Keratinocyte (primary cell): ENCODE measurements at regions not wholly inside any gene's neighbourhood (a gene's known extent, or its start where the extent isn't known, plus 50 kb on each side); places are given as distances from the start of the nearest gene placed in this dataset.
A peak's percentile ranks its signal among the peaks of the same experiment; 100 is the strongest.

Source experiments
- DNase-seq: peaks from one replicate; pipeline ENCODE4 v3.0.0-alpha.2; 2011; ENCODE audit warnings: low read depth, missing footprints, low spot score
- FAIRE-seq: peaks from 2 replicates; lab custom pipeline; 2011; peaks lifted over from hg19 to GRCh38; lab: Jason Lieb, UNC
- H2AFZ ChIP-seq: 2 replicates; pipeline ENCODE4 v1.6.0; 2012; ENCODE audit warnings: low read length, control low read depth, inconsistent platforms; ENCODE audit not compliant: control insufficient read depth
- H3K27ac ChIP-seq: 2 replicates; pipeline ENCODE4 v1.5.1; 2011; ENCODE audit warnings: low read length; ENCODE audit not compliant: control insufficient read depth, insufficient read depth
- H3K27me3 ChIP-seq: 3 replicates; pipeline ENCODE4 v1.6.0; 2011; ENCODE audit warnings: low read length; ENCODE audit not compliant: control insufficient read depth, insufficient read depth; ENCODE audit errors: extremely low read depth
- H3K36me3 ChIP-seq, 2 experiments: 2 replicates in 1 of 2; 3 replicates in 1 of 2; pipeline ENCODE4 v1.5.1; 2011; ENCODE audit warnings: low read length in 2 of 2, mild to moderate bottlenecking in 1 of 2; ENCODE audit not compliant: control insufficient read depth in 2 of 2, insufficient read depth in 2 of 2; ENCODE audit errors: extremely low read depth in 1 of 2
- H3K4me1 ChIP-seq: 3 replicates; pipeline ENCODE4 v1.5.1; 2011; ENCODE audit warnings: low read length; ENCODE audit not compliant: control insufficient read depth, insufficient read depth; ENCODE audit errors: extremely low read depth
- H3K4me2 ChIP-seq: 3 replicates; pipeline ENCODE4 v1.6.0; 2011; ENCODE audit warnings: low read depth, low read length; ENCODE audit not compliant: control insufficient read depth, insufficient read depth; ENCODE audit errors: extremely low read depth
- H3K4me3 ChIP-seq, 3 experiments: fragments of 200-600 bp in 1 of 3; sonication (generic) in 1 of 3; 2 replicates in 2 of 3; 3 replicates in 1 of 3; pipeline ENCODE4 v1.5.1; 2011 to 2016; ENCODE audit warnings: low read length in 3 of 3, mild to moderate bottlenecking in 3 of 3, control low read depth in 2 of 3, inconsistent platforms in 1 of 3, low read depth in 1 of 3, mixed read lengths in 1 of 3, mixed run types in 1 of 3, moderate library complexity in 1 of 3; ENCODE audit not compliant: control insufficient read depth in 2 of 3, insufficient read depth in 2 of 3; ENCODE audit errors: extremely low read depth in 1 of 3
- H3K79me2 ChIP-seq: 2 replicates; pipeline ENCODE4 v1.6.0; 2012; ENCODE audit warnings: low read length; ENCODE audit not compliant: control insufficient read depth, insufficient read depth
- H3K9ac ChIP-seq: 3 replicates; pipeline ENCODE4 v1.6.0; 2011; ENCODE audit warnings: low read length; ENCODE audit not compliant: control insufficient read depth, insufficient read depth; ENCODE audit errors: extremely low read depth
- H3K9me1 ChIP-seq: 3 replicates; pipeline ENCODE4 v1.6.0; 2011; ENCODE audit warnings: low read length; ENCODE audit not compliant: control insufficient read depth, insufficient read depth; ENCODE audit errors: extremely low read depth
- H3K9me3 ChIP-seq: 2 replicates; pipeline ENCODE4 v1.5.1; 2012; ENCODE audit warnings: low read depth, low read length; ENCODE audit not compliant: control insufficient read depth
- H4K20me1 ChIP-seq: 3 replicates; pipeline ENCODE4 v1.6.0; 2011; ENCODE audit warnings: low read length; ENCODE audit not compliant: control insufficient read depth, insufficient read depth; ENCODE audit errors: extremely low read depth
- CTCF ChIP-seq, 3 experiments: IDR thresholded peaks in 1 of 3; conservative IDR thresholded peaks in 1 of 3; optimal IDR thresholded peaks in 1 of 3; 2 replicates in 2 of 3; 3 replicates in 1 of 3; pipeline versions ENCODE3 to v1.5.1; 2011; ENCODE audit warnings: low read length in 3 of 3, mild to moderate bottlenecking in 3 of 3, moderate library complexity in 2 of 3, control low read depth in 1 of 3, inconsistent platforms in 1 of 3; ENCODE audit not compliant: insufficient read depth in 2 of 3; ENCODE audit errors: extremely low read depth in 1 of 3
- EZH2 ChIP-seq: IDR thresholded peaks from one replicate; pipeline ENCODE4 v1.6.1; 2012; ENCODE audit warnings: inconsistent platforms, mild to moderate bottlenecking, low read length, moderate library complexity
- dilution Hi-C: fragments of 300-500 bp; cut with MboI; formaldehyde crosslinking; loops from one replicate; pipeline ENCODE4 v1.7.0; 2020; ENCODE audit warnings: low sequenced_read_pairs; ENCODE audit not compliant: extremely low pct_ligation_motif_present

GRCh38 chr7:123237-123636, 69.1 kb upstream of the FAM20C start:
- no peak for FAIRE-seq
- TF ChIP-seq EZH2 (no peak), CTCF (optimal IDR thresholded peaks at IDR 0.05 in 1 of 3, IDR thresholded peaks at IDR 0.05 in 1 of 3, conservative IDR thresholded peaks at IDR 0.05 in 1 of 3; ENCODE audit: extremely low read depth in 1 of 3, insufficient read depth in 2 of 3, low read length in 3 of 3) (no peak)
- H2AFZ ChIP-seq: no peak overlapping the region

GRCh38 chr7:124130-124949, 68.0 kb upstream of the FAM20C start:
- Histone ChIP-seq H3K4me3 (no peak overlapping the region), H3K9me3 (no peaks in the 10 kb centered on the region), H3K27me3 (peaks cover 31% of the 10 kb centered on the region), H3K4me2 (no peak overlapping the region), H3K9me1 (no peaks in the 10 kb centered on the region), H3K36me3 (no peaks in the 10 kb centered on the region), H3K79me2 (no peaks in the 10 kb centered on the region), H3K4me1 (no peaks in the 10 kb centered on the region), H3K9ac (no peak overlapping the region), H3K27ac (no peak overlapping the region), H4K20me1 (no peaks in the 10 kb centered on the region), H2AFZ (no peak overlapping the region)
- FAIRE-seq: no peak
- DNase-seq: no peak
- dilution Hi-C loops: no loop called here
- TF ChIP-seq CTCF (optimal IDR thresholded peaks at IDR 0.05 in 1 of 3, IDR thresholded peaks at IDR 0.05 in 1 of 3, conservative IDR thresholded peaks at IDR 0.05 in 1 of 3; ENCODE audit: extremely low read depth in 1 of 3, insufficient read depth in 2 of 3, low read length in 3 of 3) (peak in 1 of 3 experiments; percentile 4), EZH2 (no peak)

More at GRCh38 chr7:123237-123636, 69.1 kb upstream of the FAM20C start:
- Histone ChIP-seq H3K9me1 (no peaks in the 10 kb centered on the region), H3K27me3 (peaks cover 42% of the 10 kb centered on the region), H3K9ac (no peak overlapping the region), H3K79me2 (no peaks in the 10 kb centered on the region), H3K27ac (no peak overlapping the region), H3K4me2 (no peak overlapping the region), H3K4me3 (no peak overlapping the region), H3K9me3 (no peaks in the 10 kb centered on the region), H3K36me3 (no peaks in the 10 kb centered on the region), H3K4me1 (no peaks in the 10 kb centered on the region), H4K20me1 (no peaks in the 10 kb centered on the region)
- no peak for DNase-seq
- dilution Hi-C loops: no loop called here
